Trophoblast cell (in vitro differentiated cells and primary cell): ENCODE measurements at regions not wholly inside any gene's neighbourhood (a gene's known extent, or its start where the extent isn't known, plus 50 kb on each side); places are given as distances from the start of the nearest gene placed in this dataset.

Experiments used
- DNase-seq, 2 donors: peaks; one replicate each; pipeline ENCODE4 v3.0.0-alpha.2; 2016
- H2AFZ ChIP-seq: 2 replicates; pipeline ENCODE4 v1.6.1; 2013; ENCODE audit warnings: low read length, moderate library complexity, mild to moderate bottlenecking; ENCODE audit not compliant: insufficient read depth, poor library complexity
- H2AK5ac ChIP-seq: 2 replicates; pipeline ENCODE4 v1.6.1; 2013; ENCODE audit warnings: mild to moderate bottlenecking, low read length
- H2BK120ac ChIP-seq: 2 replicates; pipeline ENCODE4 v1.6.1; 2013; ENCODE audit warnings: low read length, mild to moderate bottlenecking, moderate library complexity; ENCODE audit not compliant: insufficient read depth, poor library complexity
- H2BK12ac ChIP-seq: 2 replicates; pipeline ENCODE4 v1.6.1; 2013; ENCODE audit warnings: mild to moderate bottlenecking, low read length, moderate library complexity
- H2BK5ac ChIP-seq: 2 replicates; pipeline ENCODE4 v1.6.1; 2013; ENCODE audit warnings: low read length, low read depth, moderate library complexity, mild to moderate bottlenecking; ENCODE audit not compliant: poor library complexity
- H3K14ac ChIP-seq: 2 replicates; pipeline ENCODE4 v1.6.1; 2013; ENCODE audit warnings: mild to moderate bottlenecking, low read length
- H3K18ac ChIP-seq: 2 replicates; pipeline ENCODE4 v1.6.1; 2013; ENCODE audit warnings: mild to moderate bottlenecking, low read length
- H3K23ac ChIP-seq: 2 replicates; pipeline ENCODE4 v1.6.1; 2013; ENCODE audit warnings: low read length
- H3K27ac ChIP-seq: 2 replicates; pipeline ENCODE4 v1.5.1; 2013; ENCODE audit warnings: low read depth, mild to moderate bottlenecking, inconsistent platforms, low read length, moderate library complexity
- H3K27me3 ChIP-seq: 2 replicates; pipeline ENCODE4 v1.6.1; 2013; ENCODE audit warnings: inconsistent platforms, mild to moderate bottlenecking, low read length, moderate library complexity; ENCODE audit not compliant: insufficient read depth
- H3K36me3 ChIP-seq, 2 experiments: 1 replicate in 1 of 2; 2 replicates in 1 of 2; pipeline ENCODE4 v1.6.1; 2013; ENCODE audit warnings: low read length in 2 of 2, mild to moderate bottlenecking in 2 of 2, moderate library complexity in 1 of 2; ENCODE audit not compliant: insufficient read depth in 2 of 2, control insufficient read depth in 1 of 2
- H3K4ac ChIP-seq: 2 replicates; pipeline ENCODE4 v1.6.1; 2013; ENCODE audit warnings: low read depth, mild to moderate bottlenecking, low read length, moderate library complexity
- H3K4me1 ChIP-seq, 2 experiments: 1 replicate in 1 of 2; 2 replicates in 1 of 2; pipeline ENCODE4 v1.6.1; 2013; ENCODE audit warnings: low read length in 2 of 2, mild to moderate bottlenecking in 2 of 2, moderate library complexity in 1 of 2; ENCODE audit not compliant: insufficient read depth in 2 of 2, control insufficient read depth in 1 of 2
- H3K4me2 ChIP-seq: 2 replicates; pipeline ENCODE4 v1.6.1; 2013; ENCODE audit warnings: inconsistent platforms, mild to moderate bottlenecking, low read length, moderate library complexity
- H3K4me3 ChIP-seq: 2 replicates; pipeline ENCODE4 v1.5.1; 2013; ENCODE audit warnings: mild to moderate bottlenecking, low read depth, low read length, inconsistent platforms
- H3K79me1 ChIP-seq: one replicate; pipeline ENCODE4 v1.6.1; 2013; ENCODE audit warnings: low read length
- H3K79me2 ChIP-seq: 2 replicates; pipeline ENCODE4 v1.6.1; 2013; ENCODE audit warnings: low read length, mild to moderate bottlenecking; ENCODE audit not compliant: control insufficient read depth, insufficient read depth, poor library complexity
- H3K9ac ChIP-seq: 2 replicates; pipeline ENCODE4 v1.6.1; 2013; ENCODE audit warnings: mild to moderate bottlenecking, low read length
- H3K9me3 ChIP-seq: 2 replicates; pipeline ENCODE4 v1.6.1; 2013; ENCODE audit warnings: low read depth, mild to moderate bottlenecking, control low read depth, inconsistent platforms, low read length; ENCODE audit not compliant: insufficient read depth
- H4K12ac ChIP-seq: 2 replicates; pipeline ENCODE4 v1.6.1; 2013; ENCODE audit warnings: low read depth, mild to moderate bottlenecking, low read length, moderate library complexity
- H4K8ac ChIP-seq: 2 replicates; pipeline ENCODE4 v1.6.1; 2013; ENCODE audit warnings: low read depth, mild to moderate bottlenecking, low read length, moderate library complexity
- H4K91ac ChIP-seq: one replicate; pipeline ENCODE4 v1.6.1; 2013; ENCODE audit warnings: low read depth, mild to moderate bottlenecking, low read length, moderate library complexity
- WGBS: extraction: QIAGEN DNeasy Blood & Tissue Kit; methylation state at CpG from one replicate; pipeline ENCODE4 v1.1.7; 2013; ENCODE audit warnings: missing lambda C conversion rate; ENCODE audit not compliant: insufficient read length, insufficient coverage; ENCODE audit errors: extremely low coverage; 5-methylcytosine and 5-hydroxymethylcytosine counted together

DNA sequence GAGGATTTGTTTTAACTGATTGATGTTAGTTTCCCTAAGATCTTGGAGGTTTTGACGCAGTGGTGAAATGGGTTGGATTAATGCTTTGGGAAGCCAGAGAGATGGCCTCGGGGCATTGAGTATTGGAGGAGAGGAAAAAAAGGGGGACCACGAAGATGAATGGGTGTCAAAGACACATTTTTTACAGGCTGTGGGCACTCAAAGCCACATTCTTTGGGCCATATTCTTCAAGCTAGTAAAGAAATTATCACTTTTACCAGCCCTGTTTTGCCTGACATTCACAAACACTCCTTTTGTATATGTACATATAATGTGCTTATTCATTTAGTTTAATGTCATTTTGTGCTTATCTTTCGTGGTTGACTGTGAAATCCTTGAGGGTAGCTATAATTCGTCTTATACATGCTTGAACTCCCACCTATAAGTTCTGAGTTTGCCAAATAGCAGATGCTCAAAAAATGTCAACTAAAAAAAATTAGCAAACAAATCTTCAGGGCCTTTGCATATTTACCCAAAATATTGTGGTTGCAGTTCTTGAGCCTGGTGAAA is 146.3 kb downstream of the ARL6IP6 start:
- Histone ChIP-seq H3K36me3 (no peaks in the 10 kb centered on the region), H3K79me1 (no peaks in the 10 kb centered on the region), H3K4me2 (no peak overlapping the region), H3K9me3 (peaks cover 2% of the 10 kb centered on the region), H2AK5ac (no peak overlapping the region), H3K27me3 (no peaks in the 10 kb centered on the region), H3K79me2 (no peaks in the 10 kb centered on the region), H3K23ac (no peak overlapping the region), H3K4me1 (no peaks in the 10 kb centered on the region), H2AFZ (no peak overlapping the region), H3K4ac (no peak overlapping the region), H2BK5ac (no peak overlapping the region), H3K4me3 (no peak overlapping the region), H4K12ac (no peak overlapping the region), H3K18ac (no peak overlapping the region), H2BK12ac (no peak overlapping the region), H2BK120ac (no peak overlapping the region), H3K9ac (no peak overlapping the region), H4K8ac (no peak overlapping the region), H3K14ac (no peak overlapping the region), H4K91ac (no peak overlapping the region), H3K27ac (no peak overlapping the region)
- WGBS = no CpG with 5 or more reads among the region's 5 CpGs
- no peak for DNase-seq

DNA sequence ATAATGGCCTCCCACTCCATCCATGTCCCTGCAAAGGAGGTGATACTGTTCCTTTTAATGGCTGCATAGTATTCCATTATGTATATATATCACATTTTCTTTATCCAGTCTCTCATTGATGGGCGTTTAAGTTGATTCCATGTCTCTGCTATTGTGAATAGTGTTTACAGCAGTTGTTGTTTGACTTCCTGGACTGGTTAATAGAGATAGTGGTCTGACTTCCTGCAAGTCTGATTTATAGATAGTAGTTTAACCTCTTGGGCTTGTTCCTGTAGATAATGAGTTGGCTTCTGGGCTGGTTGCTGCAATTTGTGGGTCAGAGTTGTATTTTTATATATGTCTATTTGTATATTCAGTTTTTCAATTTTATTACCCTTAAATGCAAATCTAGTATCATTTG is 145.4 kb downstream of the ARL6IP6 start:
- Histone ChIP-seq H2BK120ac (no peak overlapping the region), H3K27ac (no peak overlapping the region), H3K4me2 (no peak overlapping the region), H3K4ac (no peak overlapping the region), H3K79me1 (no peaks in the 10 kb centered on the region), H3K36me3 (no peaks in the 10 kb centered on the region), H2AFZ (no peak overlapping the region), H2BK5ac (no peak overlapping the region), H3K27me3 (no peaks in the 10 kb centered on the region), H3K9ac (no peak overlapping the region), H2AK5ac (no peak overlapping the region), H3K14ac (no peak overlapping the region), H3K23ac (no peak overlapping the region), H4K8ac (no peak overlapping the region), H3K9me3 (peaks cover 2% of the 10 kb centered on the region), H3K79me2 (no peaks in the 10 kb centered on the region), H4K12ac (no peak overlapping the region), H4K91ac (no peak overlapping the region), H3K4me1 (no peaks in the 10 kb centered on the region), H2BK12ac (no peak overlapping the region), H3K18ac (no peak overlapping the region), H3K4me3 (no peak overlapping the region)
- no CpG with 5 or more reads among the region's 1 CpG for WGBS
- DNase-seq = no peak

DNA sequence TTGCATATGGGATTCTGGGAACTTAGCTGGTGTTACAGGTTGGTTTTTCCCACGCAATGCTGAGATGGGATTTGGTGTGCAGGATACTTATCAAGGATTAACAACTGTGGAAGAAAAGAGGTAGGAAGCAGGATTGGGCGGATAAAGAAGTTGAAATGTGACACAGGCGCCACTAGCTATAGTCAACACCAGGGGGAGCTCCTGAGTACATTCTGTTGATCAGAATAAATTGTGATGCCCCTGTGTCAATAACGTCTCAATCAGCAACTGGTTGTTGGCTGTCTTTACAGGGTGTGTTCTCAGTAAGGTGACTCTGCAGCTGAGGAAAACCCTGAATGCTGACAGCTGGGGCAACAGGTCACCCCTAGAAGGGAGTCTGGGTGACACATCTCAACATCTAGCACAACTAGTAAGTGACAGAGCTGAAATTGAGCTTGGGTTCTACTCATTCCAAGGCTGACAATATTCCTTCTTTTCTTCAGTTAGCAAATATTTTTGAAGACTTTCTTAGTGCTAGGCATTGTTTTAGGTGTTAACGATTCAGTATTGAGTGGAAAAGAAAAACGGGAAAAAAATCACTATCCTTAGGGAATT is 143.0 kb downstream of the ARL6IP6 start:
- no peaks in the 10 kb centered on the region for H3K27me3 ChIP-seq
- H4K91ac ChIP-seq = no peak overlapping the region
- H3K14ac ChIP-seq = no peak overlapping the region
- no peak overlapping the region for H3K9ac ChIP-seq
- no peak overlapping the region for H2AFZ ChIP-seq
- H3K4me1 ChIP-seq = no peaks in the 10 kb centered on the region
- H3K4ac ChIP-seq = no peak overlapping the region
- no peak overlapping the region for H2BK120ac ChIP-seq
- H3K23ac ChIP-seq = no peak overlapping the region
- no peak overlapping the region for H4K8ac ChIP-seq
- H3K27ac ChIP-seq = no peak overlapping the region
- H3K36me3 ChIP-seq = no peaks in the 10 kb centered on the region
- H3K79me2 ChIP-seq = no peaks in the 10 kb centered on the region
- no peak overlapping the region for H2BK5ac ChIP-seq
- no CpG with 5 or more reads among the region's 6 CpGs for WGBS
- H2BK12ac ChIP-seq = no peak overlapping the region
- no peaks in the 10 kb centered on the region for H3K79me1 ChIP-seq
- no peak overlapping the region for H2AK5ac ChIP-seq
- H3K9me3 ChIP-seq = peaks cover 4% of the 10 kb centered on the region
- H3K4me2 ChIP-seq = no peak overlapping the region
- H3K18ac ChIP-seq = no peak overlapping the region
- H3K4me3 ChIP-seq = no peak overlapping the region
- no peak overlapping the region for H4K12ac ChIP-seq
- DNase-seq = peak in 1 of 2 donors; percentile 60

DNA sequence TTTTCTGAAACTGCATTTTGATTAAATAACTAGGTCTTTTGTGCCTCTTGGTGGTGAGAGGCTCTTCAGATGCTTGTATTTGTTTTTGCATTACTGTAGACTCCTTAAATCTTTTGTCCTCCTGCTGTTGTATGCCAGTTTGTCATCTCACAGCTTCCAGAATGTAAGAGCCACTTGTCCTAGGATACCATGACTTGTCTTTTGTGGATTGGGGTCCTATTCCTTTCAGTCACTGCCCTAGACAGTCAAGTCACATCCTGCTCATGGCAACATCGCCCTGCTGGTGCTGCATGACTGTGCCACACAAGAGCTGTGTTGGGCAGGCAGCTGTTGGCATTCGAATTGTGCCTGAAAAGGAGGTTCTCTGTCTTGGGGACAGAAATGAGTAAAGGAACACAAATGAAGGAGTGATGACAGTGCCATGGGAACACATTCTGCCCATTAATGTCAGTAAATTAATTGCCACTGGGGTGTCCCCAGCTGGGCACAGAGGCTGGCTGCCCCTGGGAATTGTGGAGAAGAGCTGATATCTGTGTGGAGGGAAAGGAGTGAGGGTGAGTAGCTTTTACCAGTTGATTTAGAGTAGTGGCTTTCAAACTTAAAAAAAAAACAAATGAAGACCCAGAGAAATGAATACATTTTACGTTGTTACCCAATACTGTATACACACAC is 140.3 kb downstream of the ARL6IP6 start:
- no peak for DNase-seq
- H3K79me2 ChIP-seq = no peaks in the 10 kb centered on the region
- H3K27ac ChIP-seq = no peak overlapping the region
- H3K9ac ChIP-seq = no peak overlapping the region
- no peak overlapping the region for H4K91ac ChIP-seq
- H3K4me1 ChIP-seq = no peaks in the 10 kb centered on the region
- no peak overlapping the region for H3K4me3 ChIP-seq
- H3K18ac ChIP-seq = no peak overlapping the region
- H3K27me3 ChIP-seq = no peaks in the 10 kb centered on the region
- H4K8ac ChIP-seq = no peak overlapping the region
- no peak overlapping the region for H3K23ac ChIP-seq
- H3K79me1 ChIP-seq = no peaks in the 10 kb centered on the region
- no peak overlapping the region for H2AFZ ChIP-seq
- H3K36me3 ChIP-seq = no peaks in the 10 kb centered on the region
- H2BK120ac ChIP-seq = no peak overlapping the region
- peaks cover 4% of the 10 kb centered on the region for H3K9me3 ChIP-seq
- no peak overlapping the region for H2BK5ac ChIP-seq
- no peak overlapping the region for H2BK12ac ChIP-seq
- H2AK5ac ChIP-seq = no peak overlapping the region
- H3K4me2 ChIP-seq = no peak overlapping the region
- no peak overlapping the region for H3K4ac ChIP-seq
- no peak overlapping the region for H3K14ac ChIP-seq
- H4K12ac ChIP-seq = no peak overlapping the region
- no CpG with 5 or more reads among the region's 3 CpGs for WGBS
